ENCODE measurements at regions not wholly inside any gene's neighbourhood (a gene's known extent, or its start where the extent isn't known, plus 50 kb on each side); places are given as distances from the start of the nearest gene placed in this dataset.

GRCh38 chr9:118091711-118092500 is 387.7 kb downstream of the TLR4 start:
- DNase-seq = no peak
- no peaks in the 10 kb centered on the region for H3K36me3 ChIP-seq
- intact Hi-C loops (cut with DNase I) = no loop called here
- H3K4me3 ChIP-seq = no peak overlapping the region
- no peaks in the 10 kb centered on the region for H3K4me1 ChIP-seq
- H3K27ac ChIP-seq = no peak overlapping the region
- no peaks in the 10 kb centered on the region for H3K27me3 ChIP-seq
- TF ChIP-seq POLR2AphosphoS5 (IDR thresholded peaks at IDR 0.05) = no peak
- 78 to 83% methylated on average over 8 of the region's 8 CpGs for WGBS, 2 donors
- no peaks in the 10 kb centered on the region for H3K9me3 ChIP-seq

- no peaks in the 10 kb centered on the region for H3K36me3 ChIP-seq
- no peak for TF ChIP-seq POLR2AphosphoS5 (IDR thresholded peaks at IDR 0.05)
- H3K27me3 ChIP-seq = no peaks in the 10 kb centered on the region
- 81 to 85% methylated on average over 4 of the region's 4 CpGs for WGBS, 2 donors
- H3K9me3 ChIP-seq = no peaks in the 10 kb centered on the region
- no peaks in the 10 kb centered on the region for H3K4me1 ChIP-seq
- H3K27ac ChIP-seq = no peak overlapping the region
- no peak for DNase-seq
- no peak overlapping the region for H3K4me3 ChIP-seq
- intact Hi-C loops (cut with DNase I) = no loop called here
Observed at GRCh38 chr9:118094387-118094786, 390.2 kb downstream of the TLR4 start.

DNA sequence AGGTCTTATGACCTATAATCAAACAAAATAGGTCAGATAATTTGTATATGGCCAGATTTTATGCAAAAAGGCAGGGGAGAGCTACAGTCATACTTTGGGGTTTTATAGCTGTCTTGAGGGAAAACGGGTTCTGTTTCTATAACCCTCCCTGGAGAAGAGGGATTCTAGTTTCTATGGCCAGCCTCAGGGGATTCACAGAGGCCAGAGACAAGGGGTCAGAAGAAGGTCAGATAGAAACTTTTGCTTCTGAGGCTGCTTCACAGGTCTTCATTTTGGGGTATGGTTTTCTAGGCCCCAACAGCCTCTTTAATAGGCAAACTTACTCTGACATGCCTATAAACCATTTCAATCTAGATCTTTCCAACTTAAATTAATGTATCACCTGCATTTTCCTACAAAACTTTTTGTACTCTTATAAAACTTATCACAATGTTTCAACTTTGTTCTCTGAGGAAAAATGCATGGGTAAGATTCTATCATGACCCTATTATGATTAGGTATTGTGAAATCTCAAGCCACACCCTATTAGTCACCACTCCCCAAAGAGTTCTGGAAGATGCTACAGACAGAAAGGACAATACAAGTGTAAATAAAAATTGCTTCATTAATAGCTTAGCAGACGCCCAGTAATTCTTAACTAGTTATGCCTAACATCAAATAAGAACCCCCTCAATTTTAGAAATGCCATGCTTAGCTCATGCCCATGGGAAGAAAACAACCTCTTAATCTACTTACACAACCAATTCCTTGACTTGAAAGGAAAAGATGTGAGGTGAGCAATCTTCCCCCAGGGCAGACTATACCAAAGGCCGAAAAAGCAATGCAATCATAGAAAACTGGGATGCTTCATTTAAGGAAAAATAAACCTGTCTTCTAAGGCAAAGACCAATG is 396.6 kb downstream of the TLR4 start:
- no peaks in the 10 kb centered on the region for H3K27me3 ChIP-seq
- DNase-seq = no peak
- H3K36me3 ChIP-seq = no peaks in the 10 kb centered on the region
- H3K4me3 ChIP-seq = no peak overlapping the region
- H3K27ac ChIP-seq = no peak overlapping the region
- H3K4me1 ChIP-seq = no peaks in the 10 kb centered on the region
- intact Hi-C loops (cut with DNase I) = no loop called here
- TF ChIP-seq EP300 (IDR thresholded peaks at IDR 0.05) = no peak
- no peak for TF ChIP-seq POLR2AphosphoS5 (IDR thresholded peaks at IDR 0.05)
- no peak for TF ChIP-seq POLR2A (IDR thresholded peaks at IDR 0.05)
- TF ChIP-seq CTCF (IDR thresholded peaks at IDR 0.05) = no peak
- 74 to 77% methylated on average over 3 of the region's 3 CpGs for WGBS, 2 donors
- H3K9me3 ChIP-seq = no peaks in the 10 kb centered on the region

GRCh38 chr9:118104363-118104762 is 400.2 kb downstream of the TLR4 start:
- intact Hi-C loops (cut with DNase I) = no loop called here
- no peak overlapping the region for H3K4me3 ChIP-seq
- TF ChIP-seq POLR2A (IDR thresholded peaks at IDR 0.05) (no peak), POLR2AphosphoS5 (IDR thresholded peaks at IDR 0.05) (no peak), CTCF (IDR thresholded peaks at IDR 0.05) (no peak), EP300 (IDR thresholded peaks at IDR 0.05) (no peak)

GRCh38 chr9:118108971-118109370 is 404.8 kb downstream of the TLR4 start:
- Histone ChIP-seq H3K36me3 (no peaks in the 10 kb centered on the region), H3K9me3 (no peaks in the 10 kb centered on the region), H3K27me3 (no peaks in the 10 kb centered on the region), H3K4me1 (no peaks in the 10 kb centered on the region), H3K27ac (no peak overlapping the region), H3K4me3 (no peak overlapping the region)
- DNase-seq = no peak
- TF ChIP-seq POLR2AphosphoS5 (IDR thresholded peaks at IDR 0.05) (no peak), EP300 (IDR thresholded peaks at IDR 0.05) (no peak), CTCF (IDR thresholded peaks at IDR 0.05) (no peak), POLR2A (IDR thresholded peaks at IDR 0.05) (no peak)
- WGBS, 2 donors = 95 to 96% methylated on average over 1 of the region's 1 CpG
- intact Hi-C loops (cut with DNase I) = no loop called here

More at GRCh38 chr9:118104363-118104762, 400.2 kb downstream of the TLR4 start:
- no peaks in the 10 kb centered on the region for H3K36me3 ChIP-seq
- no peaks in the 10 kb centered on the region for H3K27me3 ChIP-seq
- no peaks in the 10 kb centered on the region for H3K9me3 ChIP-seq
- H3K27ac ChIP-seq = no peak overlapping the region
- no peaks in the 10 kb centered on the region for H3K4me1 ChIP-seq
- no peak for DNase-seq
